ENCODE measurements at regions not wholly inside any gene's neighbourhood (a gene's known extent, or its start where the extent isn't known, plus 50 kb on each side); places are given as distances from the start of the nearest gene placed in this dataset.

DNA sequence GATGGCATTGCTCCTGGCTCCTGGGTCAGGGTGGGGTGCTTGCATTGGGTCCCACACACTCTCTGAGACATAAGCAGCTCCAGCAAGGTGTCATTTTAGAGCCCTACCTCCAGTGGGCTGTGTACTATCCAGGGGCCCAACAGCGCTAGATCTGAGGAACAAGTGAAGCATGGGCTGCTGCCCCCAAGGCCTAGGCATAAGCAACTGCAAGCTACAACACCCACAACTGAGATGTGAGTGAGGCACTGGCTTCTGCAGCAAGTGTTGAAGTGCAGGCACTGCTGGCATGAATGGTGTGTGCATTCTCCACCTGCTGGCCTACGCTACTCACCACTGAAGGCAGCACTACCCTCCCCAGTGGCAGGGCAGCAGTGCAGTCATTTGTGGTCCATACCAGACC lies 81.0 kb upstream of the STK39 start (continued):
- TF ChIP-seq, protein P1, sequence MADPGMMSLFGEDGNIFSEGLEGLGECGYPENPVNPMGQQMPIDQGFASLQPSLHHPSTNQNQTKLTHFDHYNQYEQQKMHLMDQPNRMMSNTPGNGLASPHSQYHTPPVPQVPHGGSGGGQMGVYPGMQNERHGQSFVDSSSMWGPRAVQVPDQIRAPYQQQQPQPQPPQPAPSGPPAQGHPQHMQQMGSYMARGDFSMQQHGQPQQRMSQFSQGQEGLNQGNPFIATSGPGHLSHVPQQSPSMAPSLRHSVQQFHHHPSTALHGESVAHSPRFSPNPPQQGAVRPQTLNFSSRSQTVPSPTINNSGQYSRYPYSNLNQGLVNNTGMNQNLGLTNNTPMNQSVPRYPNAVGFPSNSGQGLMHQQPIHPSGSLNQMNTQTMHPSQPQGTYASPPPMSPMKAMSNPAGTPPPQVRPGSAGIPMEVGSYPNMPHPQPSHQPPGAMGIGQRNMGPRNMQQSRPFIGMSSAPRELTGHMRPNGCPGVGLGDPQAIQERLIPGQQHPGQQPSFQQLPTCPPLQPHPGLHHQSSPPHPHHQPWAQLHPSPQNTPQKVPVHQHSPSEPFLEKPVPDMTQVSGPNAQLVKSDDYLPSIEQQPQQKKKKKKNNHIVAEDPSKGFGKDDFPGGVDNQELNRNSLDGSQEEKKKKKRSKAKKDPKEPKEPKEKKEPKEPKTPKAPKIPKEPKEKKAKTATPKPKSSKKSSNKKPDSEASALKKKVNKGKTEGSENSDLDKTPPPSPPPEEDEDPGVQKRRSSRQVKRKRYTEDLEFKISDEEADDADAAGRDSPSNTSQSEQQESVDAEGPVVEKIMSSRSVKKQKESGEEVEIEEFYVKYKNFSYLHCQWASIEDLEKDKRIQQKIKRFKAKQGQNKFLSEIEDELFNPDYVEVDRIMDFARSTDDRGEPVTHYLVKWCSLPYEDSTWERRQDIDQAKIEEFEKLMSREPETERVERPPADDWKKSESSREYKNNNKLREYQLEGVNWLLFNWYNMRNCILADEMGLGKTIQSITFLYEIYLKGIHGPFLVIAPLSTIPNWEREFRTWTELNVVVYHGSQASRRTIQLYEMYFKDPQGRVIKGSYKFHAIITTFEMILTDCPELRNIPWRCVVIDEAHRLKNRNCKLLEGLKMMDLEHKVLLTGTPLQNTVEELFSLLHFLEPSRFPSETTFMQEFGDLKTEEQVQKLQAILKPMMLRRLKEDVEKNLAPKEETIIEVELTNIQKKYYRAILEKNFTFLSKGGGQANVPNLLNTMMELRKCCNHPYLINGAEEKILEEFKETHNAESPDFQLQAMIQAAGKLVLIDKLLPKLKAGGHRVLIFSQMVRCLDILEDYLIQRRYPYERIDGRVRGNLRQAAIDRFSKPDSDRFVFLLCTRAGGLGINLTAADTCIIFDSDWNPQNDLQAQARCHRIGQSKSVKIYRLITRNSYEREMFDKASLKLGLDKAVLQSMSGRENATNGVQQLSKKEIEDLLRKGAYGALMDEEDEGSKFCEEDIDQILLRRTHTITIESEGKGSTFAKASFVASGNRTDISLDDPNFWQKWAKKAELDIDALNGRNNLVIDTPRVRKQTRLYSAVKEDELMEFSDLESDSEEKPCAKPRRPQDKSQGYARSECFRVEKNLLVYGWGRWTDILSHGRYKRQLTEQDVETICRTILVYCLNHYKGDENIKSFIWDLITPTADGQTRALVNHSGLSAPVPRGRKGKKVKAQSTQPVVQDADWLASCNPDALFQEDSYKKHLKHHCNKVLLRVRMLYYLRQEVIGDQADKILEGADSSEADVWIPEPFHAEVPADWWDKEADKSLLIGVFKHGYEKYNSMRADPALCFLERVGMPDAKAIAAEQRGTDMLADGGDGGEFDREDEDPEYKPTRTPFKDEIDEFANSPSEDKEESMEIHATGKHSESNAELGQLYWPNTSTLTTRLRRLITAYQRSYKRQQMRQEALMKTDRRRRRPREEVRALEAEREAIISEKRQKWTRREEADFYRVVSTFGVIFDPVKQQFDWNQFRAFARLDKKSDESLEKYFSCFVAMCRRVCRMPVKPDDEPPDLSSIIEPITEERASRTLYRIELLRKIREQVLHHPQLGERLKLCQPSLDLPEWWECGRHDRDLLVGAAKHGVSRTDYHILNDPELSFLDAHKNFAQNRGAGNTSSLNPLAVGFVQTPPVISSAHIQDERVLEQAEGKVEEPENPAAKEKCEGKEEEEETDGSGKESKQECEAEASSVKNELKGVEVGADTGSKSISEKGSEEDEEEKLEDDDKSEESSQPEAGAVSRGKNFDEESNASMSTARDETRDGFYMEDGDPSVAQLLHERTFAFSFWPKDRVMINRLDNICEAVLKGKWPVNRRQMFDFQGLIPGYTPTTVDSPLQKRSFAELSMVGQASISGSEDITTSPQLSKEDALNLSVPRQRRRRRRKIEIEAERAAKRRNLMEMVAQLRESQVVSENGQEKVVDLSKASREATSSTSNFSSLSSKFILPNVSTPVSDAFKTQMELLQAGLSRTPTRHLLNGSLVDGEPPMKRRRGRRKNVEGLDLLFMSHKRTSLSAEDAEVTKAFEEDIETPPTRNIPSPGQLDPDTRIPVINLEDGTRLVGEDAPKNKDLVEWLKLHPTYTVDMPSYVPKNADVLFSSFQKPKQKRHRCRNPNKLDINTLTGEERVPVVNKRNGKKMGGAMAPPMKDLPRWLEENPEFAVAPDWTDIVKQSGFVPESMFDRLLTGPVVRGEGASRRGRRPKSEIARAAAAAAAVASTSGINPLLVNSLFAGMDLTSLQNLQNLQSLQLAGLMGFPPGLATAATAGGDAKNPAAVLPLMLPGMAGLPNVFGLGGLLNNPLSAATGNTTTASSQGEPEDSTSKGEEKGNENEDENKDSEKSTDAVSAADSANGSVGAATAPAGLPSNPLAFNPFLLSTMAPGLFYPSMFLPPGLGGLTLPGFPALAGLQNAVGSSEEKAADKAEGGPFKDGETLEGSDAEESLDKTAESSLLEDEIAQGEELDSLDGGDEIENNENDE (IDR thresholded peaks at IDR 0.05; ENCODE audit: insufficient replicate concordance, low read length), result no peak
- TF ChIP-seq RAD21 (IDR thresholded peaks at IDR 0.05 in 1 of 2, conservative IDR thresholded peaks at IDR 0.05 in 1 of 2; ENCODE audit: low read depth in 2 of 2, low read length in 2 of 2) (peak; percentile 48 to 70), BACH1 (IDR thresholded peaks at IDR 0.05; ENCODE audit: low read length) (no peak), JUND (IDR thresholded peaks at IDR 0.05; ENCODE audit: low read length) (no peak)
- TF ChIP-seq, protein P2, sequence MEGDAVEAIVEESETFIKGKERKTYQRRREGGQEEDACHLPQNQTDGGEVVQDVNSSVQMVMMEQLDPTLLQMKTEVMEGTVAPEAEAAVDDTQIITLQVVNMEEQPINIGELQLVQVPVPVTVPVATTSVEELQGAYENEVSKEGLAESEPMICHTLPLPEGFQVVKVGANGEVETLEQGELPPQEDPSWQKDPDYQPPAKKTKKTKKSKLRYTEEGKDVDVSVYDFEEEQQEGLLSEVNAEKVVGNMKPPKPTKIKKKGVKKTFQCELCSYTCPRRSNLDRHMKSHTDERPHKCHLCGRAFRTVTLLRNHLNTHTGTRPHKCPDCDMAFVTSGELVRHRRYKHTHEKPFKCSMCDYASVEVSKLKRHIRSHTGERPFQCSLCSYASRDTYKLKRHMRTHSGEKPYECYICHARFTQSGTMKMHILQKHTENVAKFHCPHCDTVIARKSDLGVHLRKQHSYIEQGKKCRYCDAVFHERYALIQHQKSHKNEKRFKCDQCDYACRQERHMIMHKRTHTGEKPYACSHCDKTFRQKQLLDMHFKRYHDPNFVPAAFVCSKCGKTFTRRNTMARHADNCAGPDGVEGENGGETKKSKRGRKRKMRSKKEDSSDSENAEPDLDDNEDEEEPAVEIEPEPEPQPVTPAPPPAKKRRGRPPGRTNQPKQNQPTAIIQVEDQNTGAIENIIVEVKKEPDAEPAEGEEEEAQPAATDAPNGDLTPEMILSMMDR (IDR thresholded peaks at IDR 0.05; ENCODE audit: control extremely low read depth in 1 of 3, insufficient read depth in 1 of 3, low read depth in 1 of 3, low read length in 3 of 3), result peak; percentile 44 to 73 (median 68)
